ENCODE measurements at regions not wholly inside any gene's neighbourhood (a gene's known extent, or its start where the extent isn't known, plus 50 kb on each side); places are given as distances from the start of the nearest gene placed in this dataset.

DNA sequence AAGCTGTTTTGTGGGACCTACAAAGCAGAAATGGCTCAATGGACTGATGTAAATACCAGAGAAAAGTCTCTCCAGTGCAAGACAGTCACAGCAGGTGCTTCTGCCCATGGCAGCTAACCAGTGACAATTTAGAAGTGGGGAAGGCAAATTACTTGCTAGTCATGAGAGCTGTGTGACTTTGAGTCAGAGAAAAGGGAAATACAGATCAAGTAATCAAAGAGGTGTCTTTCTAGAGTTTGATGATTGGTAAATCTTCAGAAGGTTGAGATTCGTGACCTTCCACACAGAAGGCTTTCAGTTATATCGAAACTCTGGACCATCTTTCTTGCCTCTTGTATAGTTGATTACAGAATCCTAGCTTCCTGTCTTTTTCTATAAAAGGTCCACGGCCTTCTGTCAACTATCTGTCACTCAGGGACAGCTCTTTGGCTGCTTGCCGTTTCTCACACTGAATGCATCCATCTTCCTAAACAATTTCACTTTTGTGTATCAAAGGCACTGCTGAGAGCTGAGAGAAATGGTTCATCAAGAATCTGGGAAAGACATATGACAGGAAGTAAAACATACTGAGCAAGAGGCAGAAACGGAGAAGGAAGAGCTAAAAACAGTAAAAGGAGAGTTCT is 993.9 kb upstream of the ACO1 start:
- TF ChIP-seq, protein P1, sequence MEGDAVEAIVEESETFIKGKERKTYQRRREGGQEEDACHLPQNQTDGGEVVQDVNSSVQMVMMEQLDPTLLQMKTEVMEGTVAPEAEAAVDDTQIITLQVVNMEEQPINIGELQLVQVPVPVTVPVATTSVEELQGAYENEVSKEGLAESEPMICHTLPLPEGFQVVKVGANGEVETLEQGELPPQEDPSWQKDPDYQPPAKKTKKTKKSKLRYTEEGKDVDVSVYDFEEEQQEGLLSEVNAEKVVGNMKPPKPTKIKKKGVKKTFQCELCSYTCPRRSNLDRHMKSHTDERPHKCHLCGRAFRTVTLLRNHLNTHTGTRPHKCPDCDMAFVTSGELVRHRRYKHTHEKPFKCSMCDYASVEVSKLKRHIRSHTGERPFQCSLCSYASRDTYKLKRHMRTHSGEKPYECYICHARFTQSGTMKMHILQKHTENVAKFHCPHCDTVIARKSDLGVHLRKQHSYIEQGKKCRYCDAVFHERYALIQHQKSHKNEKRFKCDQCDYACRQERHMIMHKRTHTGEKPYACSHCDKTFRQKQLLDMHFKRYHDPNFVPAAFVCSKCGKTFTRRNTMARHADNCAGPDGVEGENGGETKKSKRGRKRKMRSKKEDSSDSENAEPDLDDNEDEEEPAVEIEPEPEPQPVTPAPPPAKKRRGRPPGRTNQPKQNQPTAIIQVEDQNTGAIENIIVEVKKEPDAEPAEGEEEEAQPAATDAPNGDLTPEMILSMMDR (IDR thresholded peaks at IDR 0.05) = no peak
- TF ChIP-seq POLR2AphosphoS5 (IDR thresholded peaks at IDR 0.05; ENCODE audit: low read depth, low read length) (no peak), SIN3A (IDR thresholded peaks at IDR 0.05; ENCODE audit: borderline replicate concordance, insufficient read depth, low read depth, low read length) (no peak)
- TF ChIP-seq, protein P2, sequence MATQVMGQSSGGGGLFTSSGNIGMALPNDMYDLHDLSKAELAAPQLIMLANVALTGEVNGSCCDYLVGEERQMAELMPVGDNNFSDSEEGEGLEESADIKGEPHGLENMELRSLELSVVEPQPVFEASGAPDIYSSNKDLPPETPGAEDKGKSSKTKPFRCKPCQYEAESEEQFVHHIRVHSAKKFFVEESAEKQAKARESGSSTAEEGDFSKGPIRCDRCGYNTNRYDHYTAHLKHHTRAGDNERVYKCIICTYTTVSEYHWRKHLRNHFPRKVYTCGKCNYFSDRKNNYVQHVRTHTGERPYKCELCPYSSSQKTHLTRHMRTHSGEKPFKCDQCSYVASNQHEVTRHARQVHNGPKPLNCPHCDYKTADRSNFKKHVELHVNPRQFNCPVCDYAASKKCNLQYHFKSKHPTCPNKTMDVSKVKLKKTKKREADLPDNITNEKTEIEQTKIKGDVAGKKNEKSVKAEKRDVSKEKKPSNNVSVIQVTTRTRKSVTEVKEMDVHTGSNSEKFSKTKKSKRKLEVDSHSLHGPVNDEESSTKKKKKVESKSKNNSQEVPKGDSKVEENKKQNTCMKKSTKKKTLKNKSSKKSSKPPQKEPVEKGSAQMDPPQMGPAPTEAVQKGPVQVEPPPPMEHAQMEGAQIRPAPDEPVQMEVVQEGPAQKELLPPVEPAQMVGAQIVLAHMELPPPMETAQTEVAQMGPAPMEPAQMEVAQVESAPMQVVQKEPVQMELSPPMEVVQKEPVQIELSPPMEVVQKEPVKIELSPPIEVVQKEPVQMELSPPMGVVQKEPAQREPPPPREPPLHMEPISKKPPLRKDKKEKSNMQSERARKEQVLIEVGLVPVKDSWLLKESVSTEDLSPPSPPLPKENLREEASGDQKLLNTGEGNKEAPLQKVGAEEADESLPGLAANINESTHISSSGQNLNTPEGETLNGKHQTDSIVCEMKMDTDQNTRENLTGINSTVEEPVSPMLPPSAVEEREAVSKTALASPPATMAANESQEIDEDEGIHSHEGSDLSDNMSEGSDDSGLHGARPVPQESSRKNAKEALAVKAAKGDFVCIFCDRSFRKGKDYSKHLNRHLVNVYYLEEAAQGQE (IDR thresholded peaks at IDR 0.05; ENCODE audit: insufficient read depth in 1 of 2, low read depth in 2 of 2, low read length in 1 of 2) = no peak
